MCF 10A (cell line): ENCODE measurements at regions not wholly inside any gene's neighbourhood (a gene's known extent, or its start where the extent isn't known, plus 50 kb on each side); places are given as distances from the start of the nearest gene placed in this dataset.

Source experiments
- BruUV-seq: library from RNA; stranded (reverse); fragments of 400-500 nt; replicated peaks from 2 replicates; lab custom pipeline; 2021; lab: Mats Ljungman, UMichigan
- CTCF ChIA-PET: fragments of 300-600 bp; sonication (Branson Sonifier 250); formaldehyde crosslinking; extraction: SDS; loops from one replicate; lab custom pipeline; 2021; ENCODE audit warnings: antibody characterized with exemption, inconsistent platforms; lab: Yijun Ruan, JAX
- POLR2A ChIA-PET: fragments of 300-600, 350-650 bp; sonication (Branson Sonifier 250); formaldehyde crosslinking; extraction: SDS; loops from one replicate; lab custom pipeline; 2020; ENCODE audit warnings: antibody characterized with exemption, inconsistent platforms; lab: Yijun Ruan, JAX
- DNase-seq: peaks from one replicate; pipeline ENCODE4 v3.0.0-alpha.2; 2018; ENCODE audit not compliant: unreplicated experiment
- H3K27ac Mint-ChIP-seq: one replicate; pipeline ENCODE4 v1.8.0; 2022; ENCODE audit warnings: mild to moderate bottlenecking, low read depth, mixed read lengths; ENCODE audit not compliant: unreplicated experiment
- H3K27me3 Mint-ChIP-seq: one replicate; pipeline ENCODE4 v1.8.0; 2022; ENCODE audit warnings: mixed read lengths; ENCODE audit not compliant: insufficient read depth, unreplicated experiment
- H3K36me3 Mint-ChIP-seq: one replicate; pipeline ENCODE4 v1.8.0; 2022; ENCODE audit warnings: mild to moderate bottlenecking, moderate library complexity, mixed read lengths; ENCODE audit not compliant: insufficient read depth, unreplicated experiment
- H3K4me1 Mint-ChIP-seq: one replicate; pipeline ENCODE4 v1.8.0; 2022; ENCODE audit warnings: mixed read lengths; ENCODE audit not compliant: insufficient read depth, unreplicated experiment
- H3K4me3 Mint-ChIP-seq: one replicate; pipeline ENCODE4 v1.8.0; 2022; ENCODE audit warnings: mild to moderate bottlenecking, moderate library complexity, mixed read lengths; ENCODE audit not compliant: unreplicated experiment
- H3K9me3 Mint-ChIP-seq: one replicate; pipeline ENCODE4 v1.8.0; 2022; ENCODE audit warnings: mixed read lengths; ENCODE audit not compliant: unreplicated experiment
- intact Hi-C: fragments of 100-400 bp; cut with micrococcal nuclease; formaldehyde crosslinking; loops from 2 replicates; pipeline ENCODE4 v1.14.1; 2022
- TF ChIP-seq, protein P1 (sequence below): fragments of 200-600 bp; IDR thresholded peaks from one replicate; pipeline ENCODE4 v1.8.0; 2022; ENCODE audit warnings: antibody characterized with exemption, mild to moderate bottlenecking; ENCODE audit not compliant: unreplicated experiment

- no TSS peak for BruUV-seq
- DNase-seq = no peak
- Mint-ChIP-seq H3K27me3 (peaks cover 97% of the 10 kb centered on the region), H3K27ac (peak overlapping the region; percentile 36), H3K4me3 (no peak overlapping the region), H3K9me3 (no peaks in the 10 kb centered on the region), H3K4me1 (no peaks in the 10 kb centered on the region), H3K36me3 (peaks cover 5% of the 10 kb centered on the region)
- ChIA-PET POLR2A (no interaction called here), CTCF (interaction anchor here (1.4 to 3.4 kb wide), 4 partner anchors 10 to 41 kb away, joined by 3 to 17 read pairs (median 4); no protein-coding TSS in a partner anchor)
- intact Hi-C loops = no loop called here
- TF ChIP-seq, protein P1, sequence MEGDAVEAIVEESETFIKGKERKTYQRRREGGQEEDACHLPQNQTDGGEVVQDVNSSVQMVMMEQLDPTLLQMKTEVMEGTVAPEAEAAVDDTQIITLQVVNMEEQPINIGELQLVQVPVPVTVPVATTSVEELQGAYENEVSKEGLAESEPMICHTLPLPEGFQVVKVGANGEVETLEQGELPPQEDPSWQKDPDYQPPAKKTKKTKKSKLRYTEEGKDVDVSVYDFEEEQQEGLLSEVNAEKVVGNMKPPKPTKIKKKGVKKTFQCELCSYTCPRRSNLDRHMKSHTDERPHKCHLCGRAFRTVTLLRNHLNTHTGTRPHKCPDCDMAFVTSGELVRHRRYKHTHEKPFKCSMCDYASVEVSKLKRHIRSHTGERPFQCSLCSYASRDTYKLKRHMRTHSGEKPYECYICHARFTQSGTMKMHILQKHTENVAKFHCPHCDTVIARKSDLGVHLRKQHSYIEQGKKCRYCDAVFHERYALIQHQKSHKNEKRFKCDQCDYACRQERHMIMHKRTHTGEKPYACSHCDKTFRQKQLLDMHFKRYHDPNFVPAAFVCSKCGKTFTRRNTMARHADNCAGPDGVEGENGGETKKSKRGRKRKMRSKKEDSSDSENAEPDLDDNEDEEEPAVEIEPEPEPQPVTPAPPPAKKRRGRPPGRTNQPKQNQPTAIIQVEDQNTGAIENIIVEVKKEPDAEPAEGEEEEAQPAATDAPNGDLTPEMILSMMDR = no peak
These were observed 98.1 kb upstream of the YPEL5 start for GRCh38 chr2:30048636-30049175.

GRCh38 chr2:30055548-30055947 is 91.3 kb upstream of the YPEL5 start:
- Mint-ChIP-seq H3K36me3 (no peaks in the 10 kb centered on the region), H3K27ac (no peak overlapping the region), H3K9me3 (no peaks in the 10 kb centered on the region), H3K27me3 (peaks cover 59% of the 10 kb centered on the region), H3K4me3 (no peak overlapping the region), H3K4me1 (no peaks in the 10 kb centered on the region)
- TF ChIP-seq, protein P1 = no peak
- no TSS peak for BruUV-seq
- CTCF ChIA-PET = interaction anchor here (0.6 to 3.6 kb wide), 4 partner anchors 16 to 1059 kb away, joined by 3 to 12 read pairs (median 6); no protein-coding TSS in a partner anchor
- POLR2A ChIA-PET = no interaction called here
- no peak for DNase-seq
- intact Hi-C loops = no loop called here

GRCh38 chr2:30060562-30060961 is 86.2 kb upstream of the YPEL5 start:
- POLR2A ChIA-PET = no interaction called here
- no peak for DNase-seq
- CTCF ChIA-PET = interaction anchor here (2.1 kb wide), 1 partner anchor 12 kb away, joined by 7 read pairs; no protein-coding TSS in a partner anchor
- Mint-ChIP-seq H3K4me3 (no peak overlapping the region), H3K36me3 (no peaks in the 10 kb centered on the region), H3K27ac (no peak overlapping the region), H3K9me3 (no peaks in the 10 kb centered on the region), H3K4me1 (no peaks in the 10 kb centered on the region), H3K27me3 (peaks cover 51% of the 10 kb centered on the region)
- TF ChIP-seq, protein P1 = no peak
- no TSS peak for BruUV-seq
- intact Hi-C loops = no loop called here

- intact Hi-C loops = no loop called here
- H3K27ac Mint-ChIP-seq = no peak overlapping the region
These were observed 78.7 kb upstream of the YPEL5 start for GRCh38 chr2:30068067-30068466.

More at GRCh38 chr2:30068067-30068466, 78.7 kb upstream of the YPEL5 start:
- Mint-ChIP-seq H3K4me1 (no peaks in the 10 kb centered on the region), H3K4me3 (no peak overlapping the region), H3K27me3 (peaks cover 49% of the 10 kb centered on the region), H3K36me3 (no peaks in the 10 kb centered on the region), H3K9me3 (peaks cover 7% of the 10 kb centered on the region)
- no peak for DNase-seq
- BruUV-seq = no TSS peak
- ChIA-PET CTCF (interaction anchor here (0.6 to 1.5 kb wide), 3 partner anchors 9 to 144 kb away, joined by 3 to 5 read pairs (median 4); no protein-coding TSS in a partner anchor), POLR2A (no interaction called here)
- TF ChIP-seq, protein P1 = no peak
